PC-9 (cell line): ENCODE measurements at regions not wholly inside any gene's neighbourhood (a gene's known extent, or its start where the extent isn't known, plus 50 kb on each side); places are given as distances from the start of the nearest gene placed in this dataset.

Experiments used
- BruUV-seq: library from RNA; stranded (reverse); fragments of 400-500 nt; replicated peaks from 2 replicates; lab custom pipeline; 2021; lab: Mats Ljungman, UMichigan
- CTCF ChIA-PET: fragments of 300-600 bp; sonication (Branson Sonifier 250); formaldehyde crosslinking; loops from one replicate; lab custom pipeline; 2022; ENCODE audit warnings: antibody characterized with exemption; lab: Charles Lee
- POLR2A ChIA-PET: fragments of 300-600 bp; sonication (Branson Sonifier 250); formaldehyde crosslinking; loops from one replicate; lab custom pipeline; 2022; ENCODE audit warnings: antibody characterized with exemption; ENCODE audit not compliant: unreplicated experiment; lab: Charles Lee
- DNase-seq, 2 experiments: peaks; one replicate each; pipeline versions ENCODE4 v3.0.0 to v3.0.0-alpha.2; 2015 to 2022; ENCODE audit warnings: mixed read lengths in 1 of 2
- H2AFZ ChIP-seq: fragments of 200-600 bp; sonication (generic); 2 replicates; pipeline ENCODE4 v1.8.1; 2017; ENCODE audit warnings: antibody characterized with exemption
- H3F3A ChIP-seq: fragments of 200-600 bp; sonication (generic); 2 replicates; pipeline ENCODE4 v1.8.1; 2017; ENCODE audit warnings: antibody characterized with exemption, mild to moderate bottlenecking, low read depth; ENCODE audit not compliant: insufficient read depth
- H3K27ac ChIP-seq: fragments of 200-600 bp; sonication (generic); 2 replicates; pipeline ENCODE4 v1.6.1; 2016; ENCODE audit warnings: mixed run types
- H3K27me3 ChIP-seq: fragments of 200-600 bp; sonication (generic); 2 replicates; pipeline ENCODE4 v1.6.1; 2016; ENCODE audit warnings: low read depth, mixed run types; ENCODE audit not compliant: insufficient read depth
- H3K36me3 ChIP-seq: fragments of 200-600 bp; sonication (generic); 2 replicates; pipeline ENCODE4 v1.6.1; 2016; ENCODE audit warnings: low read depth, mixed run types
- H3K4me1 ChIP-seq: fragments of 200-600 bp; sonication (generic); replicated peaks from 2 replicates; pipeline ENCODE4 v1.6.1; 2016; ENCODE audit warnings: mixed run types; ENCODE audit not compliant: insufficient read depth
- H3K4me2 ChIP-seq: fragments of 200-600 bp; sonication (generic); 2 replicates; pipeline ENCODE4 v1.6.1; 2017; ENCODE audit warnings: mixed run types
- H3K4me3 ChIP-seq: fragments of 200-600 bp; sonication (generic); 2 replicates; pipeline ENCODE4 v1.6.1; 2016; ENCODE audit warnings: mixed run types
- H3K79me2 ChIP-seq: fragments of 200-600 bp; sonication (generic); 2 replicates; pipeline ENCODE4 v1.6.1; 2017; ENCODE audit warnings: low read depth, mixed run types
- H3K9me2 ChIP-seq: fragments of 200-600 bp; sonication (generic); 2 replicates; pipeline ENCODE4 v1.8.1; 2017; ENCODE audit warnings: mild to moderate bottlenecking; ENCODE audit not compliant: insufficient read depth
- H3K9me3 ChIP-seq: fragments of 200-600 bp; sonication (generic); 2 replicates; pipeline ENCODE4 v1.8.1; 2016; ENCODE audit warnings: low read depth; ENCODE audit not compliant: insufficient read depth
- H4K20me1 ChIP-seq: fragments of 200-600 bp; sonication (generic); 2 replicates; pipeline ENCODE4 v1.8.1; 2017; ENCODE audit not compliant: insufficient read depth
- CTCF ChIP-seq: fragments of 200-600 bp; sonication (generic); conservative IDR thresholded peaks from 2 replicates; pipeline ENCODE4 v1.6.1; 2017; ENCODE audit warnings: mixed run types, antibody characterized with exemption, mild to moderate bottlenecking, moderate library complexity
- EZH2 ChIP-seq: fragments of 200-600 bp; sonication (generic); IDR thresholded peaks from 2 replicates; pipeline ENCODE4 v1.8.0; 2017; ENCODE audit warnings: antibody characterized with exemption, low read depth
- intact Hi-C: fragments of 100-400 bp; cut with micrococcal nuclease; formaldehyde crosslinking; loops from one replicate; pipeline ENCODE4 v1.10.0; 2022; ENCODE audit not compliant: unreplicated experiment

GRCh38 chr6:112863753-112864152, 516.6 kb downstream of the RFPL4B start:
- no peak overlapping the region for H3K4me3 ChIP-seq
- no peak for DNase-seq
- CTCF ChIA-PET = no interaction called here

GRCh38 chr6:112865131-112865530, 518.0 kb downstream of the RFPL4B start:
- TF ChIP-seq EZH2 (no peak), CTCF (no peak)
- BruUV-seq = no TSS peak
- Histone ChIP-seq H3K9me3 (0 out of 2 replicates have a peak, but pooled peaks cover 5% of the 10 kb centered on the region), H3K9me2 (0 out of 2 replicates have a peak, but pooled peaks cover 3% of the 10 kb centered on the region), H3K4me2 (no peak overlapping the region), H3K4me1 (no peaks in the 10 kb centered on the region), H3K27ac (no peak overlapping the region), H3F3A (no peaks in the 10 kb centered on the region), H2AFZ (no peak overlapping the region), H3K4me3 (no peak overlapping the region), H3K27me3 (no peaks in the 10 kb centered on the region), H3K79me2 (no peaks in the 10 kb centered on the region), H4K20me1 (no peaks in the 10 kb centered on the region), H3K36me3 (no peaks in the 10 kb centered on the region)
- intact Hi-C loops = no loop called here
- CTCF ChIA-PET = no interaction called here
- POLR2A ChIA-PET = no interaction called here
- no peak for DNase-seq

More at GRCh38 chr6:112863753-112864152, 516.6 kb downstream of the RFPL4B start:
- Histone ChIP-seq H3K4me2 (no peak overlapping the region), H3K27me3 (no peaks in the 10 kb centered on the region), H3K4me1 (no peaks in the 10 kb centered on the region), H4K20me1 (no peaks in the 10 kb centered on the region), H3K36me3 (no peaks in the 10 kb centered on the region), H2AFZ (no peak overlapping the region), H3K79me2 (no peaks in the 10 kb centered on the region), H3K9me2 (0 out of 2 replicates have a peak, but pooled peaks cover 3% of the 10 kb centered on the region), H3F3A (no peaks in the 10 kb centered on the region), H3K9me3 (0 out of 2 replicates have a peak, but pooled peaks cover 5% of the 10 kb centered on the region), H3K27ac (no peak overlapping the region)
- no peak for TF ChIP-seq CTCF
- POLR2A ChIA-PET = no interaction called here
- intact Hi-C loops = no loop called here
- BruUV-seq = no TSS peak

GRCh38 chr6:112874881-112875280, 527.8 kb downstream of the RFPL4B start:
- no peaks in the 10 kb centered on the region for H3K79me2 ChIP-seq
- H3K36me3 ChIP-seq = no peaks in the 10 kb centered on the region
- H3K4me2 ChIP-seq = no peak overlapping the region
- CTCF ChIA-PET = no interaction called here
- H4K20me1 ChIP-seq = no peaks in the 10 kb centered on the region
- BruUV-seq = no TSS peak
- H3K9me2 ChIP-seq = no peaks in the 10 kb centered on the region
- no peaks in the 10 kb centered on the region for H3K4me1 ChIP-seq
- H2AFZ ChIP-seq = no peak overlapping the region
- no peak for TF ChIP-seq EZH2
- no peak for TF ChIP-seq CTCF
- no peak overlapping the region for H3K4me3 ChIP-seq
- H3K27me3 ChIP-seq = no peaks in the 10 kb centered on the region
- H3K27ac ChIP-seq = no peak overlapping the region
- no peaks in the 10 kb centered on the region; the same call in 1 of the 2 replicates for H3K9me3 ChIP-seq
- POLR2A ChIA-PET = no interaction called here
- DNase-seq = no peak
- intact Hi-C loops = loop anchor here (5.0 kb wide), 2 partner anchors 982 to 1002 kb away; partner anchors contain the start of gene MARCKS
- H3F3A ChIP-seq = no peaks in the 10 kb centered on the region; the same call in 1 of the 2 replicates
